Caco-2 (cell line): ENCODE measurements at regions not wholly inside any gene's neighbourhood (a gene's known extent, or its start where the extent isn't known, plus 50 kb on each side); places are given as distances from the start of the nearest gene placed in this dataset.

Experiments used
- BruUV-seq: library from RNA; stranded (reverse); fragments of 400-500 nt; replicated peaks from 2 replicates; lab custom pipeline; 2021; lab: Mats Ljungman, UMichigan
- CTCF ChIA-PET: fragments of 300-600 bp; sonication (Branson Sonifier 250); formaldehyde crosslinking; loops from one replicate; lab custom pipeline; 2022; ENCODE audit warnings: antibody characterized with exemption; lab: Charles Lee
- POLR2A ChIA-PET: fragments of 300-600 bp; sonication (Branson Sonifier 250); formaldehyde crosslinking; loops from one replicate; lab custom pipeline; 2022; ENCODE audit warnings: antibody characterized with exemption; lab: Charles Lee
- DNase-seq, 2 experiments: peaks; one replicate each; pipeline versions ENCODE4 v3.0.0 to v3.0.0-alpha.2; 2020 to 2022
- H3K27me3 ChIP-seq: replicated peaks from 2 replicates; pipeline ENCODE4 v1.6.0; 2011; ENCODE audit warnings: low read length; ENCODE audit not compliant: control insufficient read depth, insufficient read depth
- H3K36me3 ChIP-seq: 2 replicates; pipeline ENCODE4 v1.5.1; 2011; ENCODE audit warnings: low read length; ENCODE audit not compliant: control insufficient read depth, insufficient read depth
- H3K4me1 ChIP-seq: fragments of 250-450 bp; sonication (Bioruptor Pico); 2 replicates; pipeline ENCODE4 v1.5.1; 2020; ENCODE audit warnings: mild to moderate bottlenecking
- H3K4me3 ChIP-seq: 2 replicates; pipeline ENCODE4 v1.5.1; 2011; ENCODE audit warnings: low read depth, mild to moderate bottlenecking, control low read depth, low read length
- H3K9me3 ChIP-seq: fragments of 250-450 bp; sonication (Bioruptor Pico); 2 replicates; pipeline ENCODE4 v1.5.1; 2020; ENCODE audit warnings: mild to moderate bottlenecking, moderate library complexity
- H3K27ac Mint-ChIP-seq: one replicate; pipeline ENCODE4 v1.8.0; 2022; ENCODE audit warnings: mixed read lengths; ENCODE audit not compliant: unreplicated experiment
- H3K27me3 Mint-ChIP-seq: one replicate; pipeline ENCODE4 v1.8.0; 2022; ENCODE audit warnings: mixed read lengths; ENCODE audit not compliant: insufficient read depth, unreplicated experiment
- H3K36me3 Mint-ChIP-seq: one replicate; pipeline ENCODE4 v1.8.0; 2022; ENCODE audit warnings: mild to moderate bottlenecking, mixed read lengths; ENCODE audit not compliant: insufficient read depth, unreplicated experiment
- H3K4me1 Mint-ChIP-seq: one replicate; pipeline ENCODE4 v1.8.0; 2022; ENCODE audit warnings: low read depth, mixed read lengths; ENCODE audit not compliant: unreplicated experiment
- H3K4me3 Mint-ChIP-seq: one replicate; pipeline ENCODE4 v1.8.0; 2022; ENCODE audit warnings: mild to moderate bottlenecking, moderate library complexity, mixed read lengths; ENCODE audit not compliant: unreplicated experiment
- H3K9me3 Mint-ChIP-seq: one replicate; pipeline ENCODE4 v1.8.0; 2022; ENCODE audit warnings: mixed read lengths; ENCODE audit not compliant: unreplicated experiment
- intact Hi-C: fragments of 100-400 bp; cut with micrococcal nuclease; formaldehyde crosslinking; loops from one replicate; pipeline ENCODE4 v1.10.0; 2022; ENCODE audit not compliant: unreplicated experiment
- TF ChIP-seq, protein P1 (sequence below), 2 experiments: fragments of 200-600 bp in 1 of 2; IDR thresholded peaks; 1 replicate in 1 of 2; 2 replicates in 1 of 2; pipeline versions ENCODE4 v1.5.1 to v1.8.0; 2011 to 2022; ENCODE audit warnings: antibody characterized with exemption in 1 of 2, control low read depth in 1 of 2, inconsistent platforms in 1 of 2, low read depth in 1 of 2, low read length in 1 of 2, mild to moderate bottlenecking in 1 of 2, moderate library complexity in 1 of 2; ENCODE audit not compliant: insufficient read depth in 1 of 2, severe bottlenecking in 1 of 2, unreplicated experiment in 1 of 2

DNA sequence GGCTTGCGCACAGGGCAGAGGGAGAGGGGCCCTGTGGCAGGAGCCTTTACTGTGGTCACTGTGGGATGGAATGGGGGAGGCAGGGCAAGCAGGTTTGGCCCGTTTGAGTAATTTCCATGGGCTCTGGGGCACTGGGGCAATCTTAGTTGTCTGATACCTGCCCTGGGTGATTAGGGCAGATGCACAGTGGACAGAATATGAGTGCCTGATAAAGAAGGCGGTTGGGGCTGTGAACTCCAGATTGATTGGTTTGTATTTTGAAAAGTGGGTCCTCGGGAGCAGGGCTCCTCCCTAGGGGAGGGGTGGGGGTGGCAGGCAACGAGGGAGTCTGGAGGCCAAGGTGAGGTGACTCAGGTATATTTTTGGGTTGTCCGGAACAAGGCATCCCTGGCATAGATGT is 247.5 kb downstream of the NSG2 start:
- H3K27me3 Mint-ChIP-seq, result peaks cover 11% of the 10 kb centered on the region
- ChIA-PET POLR2A (no interaction called here), CTCF (no interaction called here)
- Histone ChIP-seq H3K4me3 (no peak overlapping the region), H3K36me3 (no peaks in the 10 kb centered on the region), H3K9me3 (peaks cover 5% of the 10 kb centered on the region; the same call in 1 of the 2 replicates), H3K27me3 (no peaks in the 10 kb centered on the region), H3K4me1 (no peaks in the 10 kb centered on the region)
- no peaks in the 10 kb centered on the region for H3K9me3 Mint-ChIP-seq
- intact Hi-C loops, result no loop called here
- BruUV-seq, result no TSS peak
- H3K4me3 Mint-ChIP-seq, result no peak overlapping the region
- TF ChIP-seq, protein P1, sequence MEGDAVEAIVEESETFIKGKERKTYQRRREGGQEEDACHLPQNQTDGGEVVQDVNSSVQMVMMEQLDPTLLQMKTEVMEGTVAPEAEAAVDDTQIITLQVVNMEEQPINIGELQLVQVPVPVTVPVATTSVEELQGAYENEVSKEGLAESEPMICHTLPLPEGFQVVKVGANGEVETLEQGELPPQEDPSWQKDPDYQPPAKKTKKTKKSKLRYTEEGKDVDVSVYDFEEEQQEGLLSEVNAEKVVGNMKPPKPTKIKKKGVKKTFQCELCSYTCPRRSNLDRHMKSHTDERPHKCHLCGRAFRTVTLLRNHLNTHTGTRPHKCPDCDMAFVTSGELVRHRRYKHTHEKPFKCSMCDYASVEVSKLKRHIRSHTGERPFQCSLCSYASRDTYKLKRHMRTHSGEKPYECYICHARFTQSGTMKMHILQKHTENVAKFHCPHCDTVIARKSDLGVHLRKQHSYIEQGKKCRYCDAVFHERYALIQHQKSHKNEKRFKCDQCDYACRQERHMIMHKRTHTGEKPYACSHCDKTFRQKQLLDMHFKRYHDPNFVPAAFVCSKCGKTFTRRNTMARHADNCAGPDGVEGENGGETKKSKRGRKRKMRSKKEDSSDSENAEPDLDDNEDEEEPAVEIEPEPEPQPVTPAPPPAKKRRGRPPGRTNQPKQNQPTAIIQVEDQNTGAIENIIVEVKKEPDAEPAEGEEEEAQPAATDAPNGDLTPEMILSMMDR (IDR thresholded peaks at IDR 0.05; ENCODE audit: insufficient read depth in 1 of 2, low read depth in 1 of 2, low read length in 1 of 2, severe bottlenecking in 1 of 2, unreplicated experiment in 1 of 2), result no peak
- H3K4me1 Mint-ChIP-seq, result no peaks in the 10 kb centered on the region
- H3K36me3 Mint-ChIP-seq, result no peaks in the 10 kb centered on the region
- no peak for DNase-seq
- no peak overlapping the region for H3K27ac Mint-ChIP-seq

DNA sequence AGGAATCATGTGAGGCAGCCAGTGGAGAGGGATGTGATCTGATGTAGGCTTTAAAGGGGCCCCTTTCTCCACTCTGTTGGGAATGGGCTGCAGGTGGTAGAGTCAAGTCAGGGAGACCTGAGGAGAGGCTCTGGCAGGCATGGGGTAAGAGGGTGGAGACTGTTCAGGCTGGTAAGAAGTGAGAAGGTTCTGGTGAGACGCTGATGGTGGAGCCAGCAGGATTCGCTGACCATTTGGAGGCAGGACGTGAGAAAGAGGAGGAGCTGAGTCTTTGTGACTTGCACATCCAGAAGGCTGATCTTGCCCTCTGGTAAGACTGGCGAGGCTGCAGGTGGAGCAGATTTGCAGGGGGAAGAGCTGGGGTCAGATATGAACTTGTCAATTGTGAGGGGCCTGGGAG is 248.0 kb downstream of the NSG2 start:
- TF ChIP-seq, protein P1 (IDR thresholded peaks at IDR 0.05; ENCODE audit: insufficient read depth in 1 of 2, low read depth in 1 of 2, low read length in 1 of 2, severe bottlenecking in 1 of 2, unreplicated experiment in 1 of 2), result no peak
- peaks cover 11% of the 10 kb centered on the region for H3K27me3 Mint-ChIP-seq
- no peak for DNase-seq
- H3K4me3 ChIP-seq, result no peak overlapping the region
- no peak overlapping the region for H3K27ac Mint-ChIP-seq
- intact Hi-C loops, result no loop called here
- no peaks in the 10 kb centered on the region for H3K4me1 ChIP-seq
- BruUV-seq, result no TSS peak
- ChIA-PET CTCF (no interaction called here), POLR2A (no interaction called here)
- no peaks in the 10 kb centered on the region for H3K4me1 Mint-ChIP-seq
- no peaks in the 10 kb centered on the region for H3K36me3 Mint-ChIP-seq
- H3K27me3 ChIP-seq, result no peaks in the 10 kb centered on the region
- H3K4me3 Mint-ChIP-seq, result no peak overlapping the region
- H3K36me3 ChIP-seq, result no peaks in the 10 kb centered on the region
- H3K9me3 Mint-ChIP-seq, result no peaks in the 10 kb centered on the region
- H3K9me3 ChIP-seq, result peaks cover 5% of the 10 kb centered on the region; the same call in 1 of the 2 replicates

- BruUV-seq, result no TSS peak
- Histone ChIP-seq H3K4me1 (no peaks in the 10 kb centered on the region), H3K27me3 (no peaks in the 10 kb centered on the region), H3K36me3 (no peaks in the 10 kb centered on the region), H3K9me3 (peaks cover under 1% of the 10 kb centered on the region; the same call in 1 of the 2 replicates), H3K4me3 (no peak overlapping the region)
- Mint-ChIP-seq H3K27ac (no peak overlapping the region), H3K9me3 (no peaks in the 10 kb centered on the region), H3K27me3 (peaks cover 14% of the 10 kb centered on the region), H3K4me3 (no peak overlapping the region), H3K4me1 (no peaks in the 10 kb centered on the region), H3K36me3 (no peaks in the 10 kb centered on the region)
- TF ChIP-seq, protein P1 (IDR thresholded peaks at IDR 0.05; ENCODE audit: insufficient read depth in 1 of 2, low read depth in 1 of 2, low read length in 1 of 2, severe bottlenecking in 1 of 2, unreplicated experiment in 1 of 2), result no peak
- no peak for DNase-seq
- ChIA-PET POLR2A (no interaction called here), CTCF (no interaction called here)
- intact Hi-C loops, result no loop called here
Measured at GRCh38 chr5:174294891-174295620, 249.6 kb downstream of the NSG2 start.
